OCI-LY1 (cell line): ENCODE measurements at regions not wholly inside any gene's neighbourhood (a gene's known extent, or its start where the extent isn't known, plus 50 kb on each side); places are given as distances from the start of the nearest gene placed in this dataset.

ENCODE experiments used
- H2AFZ ChIP-seq: fragments of 200-600 bp; sonication (generic), shearing (Covaris generic); 2 replicates; pipeline ENCODE4 v1.6.0; 2014; ENCODE audit warnings: antibody characterized with exemption, mild to moderate bottlenecking, low read length
- H3F3A ChIP-seq: fragments of 200-600 bp; sonication (generic), shearing (Covaris generic); 2 replicates; pipeline ENCODE4 v1.6.0; 2014; ENCODE audit warnings: mild to moderate bottlenecking, antibody characterized with exemption, low read length, moderate library complexity; ENCODE audit not compliant: insufficient read depth
- H3K27ac ChIP-seq: fragments of 200-600 bp; sonication (generic); 2 replicates; pipeline ENCODE4 v1.5.1; 2014; ENCODE audit warnings: low read length, mixed run types, mild to moderate bottlenecking, low read depth; ENCODE audit not compliant: poor library complexity, severe bottlenecking
- H3K27me3 ChIP-seq: fragments of 200-600 bp; sonication (generic); 2 replicates; pipeline ENCODE4 v1.6.0; 2014; ENCODE audit warnings: antibody characterized with exemption, mild to moderate bottlenecking, low read length, moderate library complexity; ENCODE audit not compliant: insufficient read depth
- H3K36me3 ChIP-seq: fragments of 200-600 bp; sonication (generic); 2 replicates; pipeline ENCODE4 v1.6.1; 2014; ENCODE audit warnings: mild to moderate bottlenecking, antibody characterized with exemption, low read length, moderate library complexity, mixed read lengths; ENCODE audit not compliant: insufficient read depth
- H3K4me1 ChIP-seq: fragments of 200-600 bp; sonication (generic); 2 replicates; pipeline ENCODE4 v1.5.1; 2014; ENCODE audit warnings: mild to moderate bottlenecking, low read length, moderate library complexity; ENCODE audit not compliant: insufficient read depth, severe bottlenecking
- H3K4me2 ChIP-seq: fragments of 200-600 bp; sonication (generic), shearing (Covaris generic); 2 replicates; pipeline ENCODE4 v1.6.1; 2014; ENCODE audit warnings: low read length
- H3K4me3 ChIP-seq: fragments of 200-600 bp; sonication (generic); 2 replicates; pipeline ENCODE4 v1.5.1; 2014; ENCODE audit warnings: low read length, low read depth, mild to moderate bottlenecking, mixed read lengths; ENCODE audit not compliant: poor library complexity, severe bottlenecking
- H3K79me2 ChIP-seq: fragments of 200-600 bp; shearing (Covaris generic); 2 replicates; pipeline ENCODE4 v1.6.1; 2016; ENCODE audit warnings: mixed run types, low read length, mixed read lengths; ENCODE audit not compliant: insufficient read depth
- H3K9ac ChIP-seq: fragments of 200-600 bp; sonication (generic), shearing (Covaris generic); 2 replicates; pipeline ENCODE4 v1.6.1; 2014; ENCODE audit warnings: mild to moderate bottlenecking, low read length, mixed read lengths
- H3K9me2 ChIP-seq: fragments of 200-600 bp; sonication (generic), shearing (Covaris generic); 2 replicates; pipeline ENCODE4 v1.6.1; 2014; ENCODE audit warnings: low read depth, mild to moderate bottlenecking, low read length, mixed read lengths
- H3K9me3 ChIP-seq: fragments of 200-600 bp; shearing (Covaris generic); 2 replicates; pipeline ENCODE4 v1.6.1; 2014; ENCODE audit warnings: low read length, mixed read lengths
- H4K20me1 ChIP-seq: fragments of 200-600 bp; sonication (generic), shearing (Covaris generic); 2 replicates; pipeline ENCODE4 v1.6.0; 2016; ENCODE audit warnings: mild to moderate bottlenecking, low read length; ENCODE audit not compliant: insufficient read depth
- EZH2 ChIP-seq: fragments of 200-600 bp; sonication (generic), shearing (Covaris generic); IDR thresholded peaks from 2 replicates; pipeline ENCODE4 v1.8.0; 2017; ENCODE audit warnings: borderline replicate concordance, mixed run types, mild to moderate bottlenecking, antibody characterized with exemption, low read length, moderate library complexity, mixed read lengths
- TF ChIP-seq, protein P1 (sequence below): fragments of 200-600 bp; sonication (generic), shearing (Covaris generic); IDR thresholded peaks from 2 replicates; pipeline ENCODE4 v1.5.1; 2017; ENCODE audit warnings: mild to moderate bottlenecking, antibody characterized with exemption, low read length, moderate library complexity, mixed read lengths

DNA sequence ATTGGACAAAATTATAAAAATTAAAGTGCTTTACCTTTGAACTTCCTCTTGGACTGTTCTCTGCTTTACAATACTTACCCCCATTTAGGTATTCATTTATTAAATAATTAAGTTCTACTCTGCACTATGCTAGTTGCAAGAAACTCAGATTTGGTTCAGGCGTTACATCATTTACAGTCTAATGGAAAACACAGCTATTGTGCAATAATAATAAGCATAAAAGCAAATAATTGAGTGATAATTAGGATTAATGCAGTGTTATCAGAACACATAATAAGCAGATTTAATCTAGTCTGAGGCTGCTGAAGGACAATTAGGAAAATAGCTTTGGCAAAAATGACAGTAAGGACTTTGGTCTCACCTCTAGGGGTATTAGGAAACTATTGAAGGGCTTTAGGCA, 493.2 kb upstream of the ADARB2 start:
- H3K36me3 ChIP-seq = no peaks in the 10 kb centered on the region
- H3K27me3 ChIP-seq = no peaks in the 10 kb centered on the region
- TF ChIP-seq, protein P1, sequence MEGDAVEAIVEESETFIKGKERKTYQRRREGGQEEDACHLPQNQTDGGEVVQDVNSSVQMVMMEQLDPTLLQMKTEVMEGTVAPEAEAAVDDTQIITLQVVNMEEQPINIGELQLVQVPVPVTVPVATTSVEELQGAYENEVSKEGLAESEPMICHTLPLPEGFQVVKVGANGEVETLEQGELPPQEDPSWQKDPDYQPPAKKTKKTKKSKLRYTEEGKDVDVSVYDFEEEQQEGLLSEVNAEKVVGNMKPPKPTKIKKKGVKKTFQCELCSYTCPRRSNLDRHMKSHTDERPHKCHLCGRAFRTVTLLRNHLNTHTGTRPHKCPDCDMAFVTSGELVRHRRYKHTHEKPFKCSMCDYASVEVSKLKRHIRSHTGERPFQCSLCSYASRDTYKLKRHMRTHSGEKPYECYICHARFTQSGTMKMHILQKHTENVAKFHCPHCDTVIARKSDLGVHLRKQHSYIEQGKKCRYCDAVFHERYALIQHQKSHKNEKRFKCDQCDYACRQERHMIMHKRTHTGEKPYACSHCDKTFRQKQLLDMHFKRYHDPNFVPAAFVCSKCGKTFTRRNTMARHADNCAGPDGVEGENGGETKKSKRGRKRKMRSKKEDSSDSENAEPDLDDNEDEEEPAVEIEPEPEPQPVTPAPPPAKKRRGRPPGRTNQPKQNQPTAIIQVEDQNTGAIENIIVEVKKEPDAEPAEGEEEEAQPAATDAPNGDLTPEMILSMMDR = no peak
- TF ChIP-seq EZH2 = no peak
- H3K9me3 ChIP-seq = no peaks in the 10 kb centered on the region
- no peaks in the 10 kb centered on the region for H3K79me2 ChIP-seq
- no peak overlapping the region for H3K9ac ChIP-seq
- H3F3A ChIP-seq = no peaks in the 10 kb centered on the region
- H3K9me2 ChIP-seq = no peaks in the 10 kb centered on the region
- no peaks in the 10 kb centered on the region for H3K4me1 ChIP-seq
- H3K4me3 ChIP-seq = no peak overlapping the region
- H2AFZ ChIP-seq = no peak overlapping the region
- no peak overlapping the region for H3K27ac ChIP-seq
- H3K4me2 ChIP-seq = no peak overlapping the region
- no peaks in the 10 kb centered on the region for H4K20me1 ChIP-seq

DNA sequence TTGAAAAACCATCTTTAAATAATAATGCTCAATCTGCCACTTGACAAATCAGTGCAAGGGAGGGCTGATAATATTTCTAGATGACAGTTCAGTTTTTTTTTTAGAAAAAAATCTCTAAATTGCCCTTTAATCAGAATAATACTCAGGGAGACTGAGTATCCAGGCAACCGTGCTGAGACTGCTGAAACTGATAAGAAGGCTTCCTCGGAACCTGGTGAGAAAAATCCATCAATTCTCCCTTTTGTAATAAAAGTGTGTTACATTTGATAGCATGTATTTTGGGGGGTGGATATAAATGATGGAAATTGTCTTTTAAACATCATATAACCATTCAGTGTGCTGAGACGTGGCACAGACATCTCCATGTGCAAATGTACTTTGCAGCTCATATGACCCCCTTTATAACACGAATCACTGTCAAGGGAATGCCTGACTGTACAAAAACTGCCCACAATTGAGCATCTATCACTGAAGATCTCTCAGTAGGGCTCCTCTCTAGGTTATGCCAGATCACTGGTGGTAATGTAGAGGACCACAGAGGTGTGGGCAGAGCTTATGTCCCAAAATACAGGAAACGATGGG, 491.1 kb upstream of the ADARB2 start:
- no peaks in the 10 kb centered on the region for H4K20me1 ChIP-seq
- no peaks in the 10 kb centered on the region for H3K9me3 ChIP-seq
- H3K4me2 ChIP-seq = no peak overlapping the region
- no peak for TF ChIP-seq EZH2
- TF ChIP-seq, protein P1 = no peak
- H3F3A ChIP-seq = no peaks in the 10 kb centered on the region
- H3K4me3 ChIP-seq = no peak overlapping the region
- H2AFZ ChIP-seq = no peak overlapping the region
- no peaks in the 10 kb centered on the region for H3K79me2 ChIP-seq
- no peaks in the 10 kb centered on the region for H3K36me3 ChIP-seq
- no peak overlapping the region for H3K27ac ChIP-seq
- no peaks in the 10 kb centered on the region for H3K9me2 ChIP-seq
- no peak overlapping the region for H3K9ac ChIP-seq
- no peaks in the 10 kb centered on the region for H3K27me3 ChIP-seq
- H3K4me1 ChIP-seq = no peaks in the 10 kb centered on the region

DNA sequence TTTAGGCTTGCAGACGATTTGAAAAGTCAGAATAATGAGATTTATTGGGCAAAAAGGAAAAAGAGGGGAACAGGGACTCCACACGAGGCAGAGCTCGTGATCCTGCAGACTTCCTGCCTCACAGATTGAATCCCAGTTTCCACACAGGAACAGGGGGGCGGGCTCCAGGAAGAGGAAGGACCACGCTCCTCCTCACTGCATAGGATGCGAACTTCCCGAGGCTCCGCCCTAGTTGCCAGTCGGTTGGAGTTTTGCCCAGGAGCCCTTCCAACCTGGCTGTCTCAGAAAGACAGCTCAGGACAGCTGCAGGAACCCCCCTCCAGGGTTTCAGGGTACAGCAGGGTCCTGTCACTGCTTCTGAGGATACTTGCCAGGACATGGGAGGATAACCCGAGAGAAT, 488.3 kb upstream of the ADARB2 start:
- H3K36me3 ChIP-seq = no peaks in the 10 kb centered on the region
- H3K9me2 ChIP-seq = no peaks in the 10 kb centered on the region
- no peak overlapping the region for H3K4me3 ChIP-seq
- no peak overlapping the region for H3K9ac ChIP-seq
- H3K4me2 ChIP-seq = no peak overlapping the region
- H3F3A ChIP-seq = no peaks in the 10 kb centered on the region
- H3K27ac ChIP-seq = no peak overlapping the region
- no peaks in the 10 kb centered on the region for H3K4me1 ChIP-seq
- no peak overlapping the region for H2AFZ ChIP-seq
- H3K27me3 ChIP-seq = no peaks in the 10 kb centered on the region
- H3K9me3 ChIP-seq = no peaks in the 10 kb centered on the region
- TF ChIP-seq, protein P1 = no peak
- H3K79me2 ChIP-seq = no peaks in the 10 kb centered on the region
- H4K20me1 ChIP-seq = no peaks in the 10 kb centered on the region
